ENCODE measurements at regions not wholly inside any gene's neighbourhood (a gene's known extent, or its start where the extent isn't known, plus 50 kb on each side); places are given as distances from the start of the nearest gene placed in this dataset.

GRCh38 chr5:35294976-35295375 lies 64.7 kb upstream of the PRLR start:
- no peaks in the 10 kb centered on the region for H3K27me3 ChIP-seq
- no peaks in the 10 kb centered on the region for H3K36me3 ChIP-seq
- H3K27ac ChIP-seq: no peak overlapping the region
- H3K4me3 ChIP-seq (replicated peaks in 1 of 3): no peak overlapping the region
- TF ChIP-seq POLR2A (IDR thresholded peaks at IDR 0.05) (no peak), CTCF (IDR thresholded peaks at IDR 0.05) (no peak)
- H3K4me1 ChIP-seq: no peaks in the 10 kb centered on the region
- intact Hi-C loops (cut with DNase I): no loop called here
- no peak for DNase-seq
- 81 to 87% methylated on average over 2 of the region's 2 CpGs for WGBS, 2 donors
- H3K9me3 ChIP-seq: no peaks in the 10 kb centered on the region

- no peaks in the 10 kb centered on the region for H3K4me1 ChIP-seq
- H3K36me3 ChIP-seq: no peaks in the 10 kb centered on the region
- DNase-seq: no peak
- intact Hi-C loops (cut with DNase I): no loop called here
- WGBS, 2 donors: 75 to 78% methylated on average over 6 of the region's 6 CpGs
- no peaks in the 10 kb centered on the region for H3K27me3 ChIP-seq
- TF ChIP-seq POLR2A (IDR thresholded peaks at IDR 0.05): no peak
- TF ChIP-seq CTCF (IDR thresholded peaks at IDR 0.05): no peak
- H3K27ac ChIP-seq: no peak overlapping the region
- no peak overlapping the region for H3K4me3 ChIP-seq (replicated peaks in 1 of 3)
- H3K9me3 ChIP-seq: no peaks in the 10 kb centered on the region
Observed at GRCh38 chr5:35294017-35294416, 63.7 kb upstream of the PRLR start.

GRCh38 chr5:35285435-35285834 lies 55.1 kb upstream of the PRLR start:
- Histone ChIP-seq H3K9me3 (no peaks in the 10 kb centered on the region), H3K4me1 (no peaks in the 10 kb centered on the region), H3K27ac (no peak overlapping the region), H3K36me3 (no peaks in the 10 kb centered on the region), H3K27me3 (no peaks in the 10 kb centered on the region), H3K4me3 (replicated peaks in 1 of 3) (no peak overlapping the region)
- TF ChIP-seq CTCF (IDR thresholded peaks at IDR 0.05): no peak
- no peak for TF ChIP-seq POLR2A (IDR thresholded peaks at IDR 0.05)
- no peak for DNase-seq
- intact Hi-C loops (cut with DNase I): no loop called here
- 83 to 89% methylated on average over 3 of the region's 3 CpGs for WGBS, 2 donors

GRCh38 chr5:35285011-35285410 lies 54.7 kb upstream of the PRLR start:
- TF ChIP-seq POLR2A (IDR thresholded peaks at IDR 0.05) (no peak), CTCF (IDR thresholded peaks at IDR 0.05) (no peak)
- 80% methylated on average over 1 of the region's 1 CpG for WGBS, 2 donors
- Histone ChIP-seq H3K4me3 (replicated peaks in 1 of 3) (no peak overlapping the region), H3K27ac (no peak overlapping the region), H3K27me3 (no peaks in the 10 kb centered on the region), H3K4me1 (no peaks in the 10 kb centered on the region), H3K9me3 (no peaks in the 10 kb centered on the region), H3K36me3 (no peaks in the 10 kb centered on the region)
- intact Hi-C loops (cut with DNase I): no loop called here
- no peak for DNase-seq

- Histone ChIP-seq H3K27me3 (no peaks in the 10 kb centered on the region), H3K4me3 (replicated peaks in 1 of 3) (no peak overlapping the region), H3K9me3 (no peaks in the 10 kb centered on the region), H3K4me1 (no peaks in the 10 kb centered on the region), H3K36me3 (no peaks in the 10 kb centered on the region), H3K27ac (no peak overlapping the region)
- intact Hi-C loops (cut with DNase I): no loop called here
- DNase-seq: no peak
- TF ChIP-seq CTCF (IDR thresholded peaks at IDR 0.05) (no peak), POLR2A (IDR thresholded peaks at IDR 0.05) (no peak)
Observed at GRCh38 chr5:35284364-35284763, 54.1 kb upstream of the PRLR start.
